Neural progenitor cell (in vitro differentiated cells): ENCODE measurements at regions not wholly inside any gene's neighbourhood (a gene's known extent, or its start where the extent isn't known, plus 50 kb on each side); places are given as distances from the start of the nearest gene placed in this dataset.

Experiments
- DNase-seq: peaks from one replicate; pipeline ENCODE4 v3.0.0-alpha.2; 2016; ENCODE audit warnings: low spot score
- H2AFZ ChIP-seq: fragments of 200-600 bp; sonication (generic); replicated peaks from 2 replicates; pipeline ENCODE4 v1.6.1; 2016; ENCODE audit warnings: antibody characterized with exemption
- H3F3A ChIP-seq: fragments of 200-600 bp; sonication (generic); 2 replicates; pipeline ENCODE4 v1.6.1; 2016; ENCODE audit warnings: antibody characterized with exemption, low read depth
- H3K27ac ChIP-seq: fragments of 200-600 bp; sonication (generic); 2 replicates; pipeline ENCODE4 v1.5.1; 2016; ENCODE audit warnings: mild to moderate bottlenecking
- H3K27me3 ChIP-seq: fragments of 200-600 bp; sonication (generic); 2 replicates; pipeline ENCODE4 v1.6.1; 2016; ENCODE audit warnings: mild to moderate bottlenecking, moderate library complexity
- H3K36me3 ChIP-seq: fragments of 200-600 bp; sonication (generic); 2 replicates; pipeline ENCODE4 v1.5.1; 2016
- H3K4me1 ChIP-seq: fragments of 200-600 bp; sonication (generic); 2 replicates; pipeline ENCODE4 v1.6.1; 2016; ENCODE audit warnings: mixed run types
- H3K4me2 ChIP-seq: fragments of 200-600 bp; sonication (generic); 2 replicates; pipeline ENCODE4 v1.6.1; 2016
- H3K4me3 ChIP-seq: fragments of 200-600 bp; sonication (generic); 2 replicates; pipeline ENCODE4 v1.5.1; 2016
- H3K79me2 ChIP-seq: fragments of 200-600 bp; sonication (generic); 2 replicates; pipeline ENCODE4 v1.6.1; 2016; ENCODE audit warnings: low read depth
- H3K9ac ChIP-seq: fragments of 200-600 bp; sonication (generic); 2 replicates; pipeline ENCODE4 v1.6.1; 2016
- H3K9me3 ChIP-seq: fragments of 200-600 bp; sonication (generic); 2 replicates; pipeline ENCODE4 v1.5.1; 2016; ENCODE audit warnings: low read depth
- H4K20me1 ChIP-seq: fragments of 200-600 bp; sonication (generic); 2 replicates; pipeline ENCODE4 v1.6.1; 2016; ENCODE audit warnings: low read depth
- H3K27ac Mint-ChIP-seq: 3 replicates; pipeline ENCODE4 v1.8.0; 2021; ENCODE audit warnings: mixed read lengths
- H3K27me3 Mint-ChIP-seq: 2 replicates; pipeline ENCODE4 v1.8.0; 2022; ENCODE audit warnings: low read depth, mild to moderate bottlenecking, inconsistent platforms, moderate library complexity, mixed read lengths; ENCODE audit not compliant: insufficient read depth
- H3K36me3 Mint-ChIP-seq: 3 replicates; pipeline ENCODE4 v1.8.0; 2021; ENCODE audit warnings: mixed read lengths
- H3K4me1 Mint-ChIP-seq: 3 replicates; pipeline ENCODE4 v1.8.0; 2021; ENCODE audit warnings: mixed read lengths
- H3K4me3 Mint-ChIP-seq: 3 replicates; pipeline ENCODE4 v1.8.0; 2021; ENCODE audit warnings: mild to moderate bottlenecking, moderate library complexity, mixed read lengths
- H3K9me3 Mint-ChIP-seq: 3 replicates; pipeline ENCODE4 v1.8.0; 2020; ENCODE audit warnings: mixed read lengths
- EZH2 ChIP-seq: fragments of 200-600 bp; sonication (generic); IDR thresholded peaks from 2 replicates; pipeline ENCODE4 v1.6.1; 2017; ENCODE audit warnings: antibody characterized with exemption, mild to moderate bottlenecking, moderate library complexity
- EZH2phosphoT487 ChIP-seq: fragments of 200-600 bp; sonication (generic); IDR thresholded peaks from 2 replicates; pipeline ENCODE4 v1.6.1; 2017; ENCODE audit warnings: antibody characterized with exemption
- TF ChIP-seq, protein P1 (sequence below): fragments of 200-600 bp; sonication (generic); IDR thresholded peaks from 2 replicates; pipeline ENCODE4 v1.5.1; 2017; ENCODE audit warnings: antibody characterized with exemption, mild to moderate bottlenecking

GRCh38 chr13:73973156-73973555 is 161.0 kb downstream of the KLF12 start:
- peaks cover 34% of the 10 kb centered on the region for H3K9me3 Mint-ChIP-seq
- Histone ChIP-seq H3K4me1 (no peaks in the 10 kb centered on the region), H3K9me3 (no peaks in the 10 kb centered on the region), H3K27me3 (no peaks in the 10 kb centered on the region), H3K27ac (no peak overlapping the region), H3K4me2 (no peak overlapping the region), H3K4me3 (no peak overlapping the region), H2AFZ (no peak overlapping the region), H3K9ac (no peak overlapping the region), H4K20me1 (no peaks in the 10 kb centered on the region), H3K36me3 (no peaks in the 10 kb centered on the region), H3K79me2 (peaks cover 20% of the 10 kb centered on the region), H3F3A (no peaks in the 10 kb centered on the region)
- no peaks in the 10 kb centered on the region for H3K4me1 Mint-ChIP-seq
- DNase-seq = no peak
- no peaks in the 10 kb centered on the region for H3K27me3 Mint-ChIP-seq
- TF ChIP-seq EZH2 (no peak), EZH2phosphoT487 (no peak)
- TF ChIP-seq, protein P1, sequence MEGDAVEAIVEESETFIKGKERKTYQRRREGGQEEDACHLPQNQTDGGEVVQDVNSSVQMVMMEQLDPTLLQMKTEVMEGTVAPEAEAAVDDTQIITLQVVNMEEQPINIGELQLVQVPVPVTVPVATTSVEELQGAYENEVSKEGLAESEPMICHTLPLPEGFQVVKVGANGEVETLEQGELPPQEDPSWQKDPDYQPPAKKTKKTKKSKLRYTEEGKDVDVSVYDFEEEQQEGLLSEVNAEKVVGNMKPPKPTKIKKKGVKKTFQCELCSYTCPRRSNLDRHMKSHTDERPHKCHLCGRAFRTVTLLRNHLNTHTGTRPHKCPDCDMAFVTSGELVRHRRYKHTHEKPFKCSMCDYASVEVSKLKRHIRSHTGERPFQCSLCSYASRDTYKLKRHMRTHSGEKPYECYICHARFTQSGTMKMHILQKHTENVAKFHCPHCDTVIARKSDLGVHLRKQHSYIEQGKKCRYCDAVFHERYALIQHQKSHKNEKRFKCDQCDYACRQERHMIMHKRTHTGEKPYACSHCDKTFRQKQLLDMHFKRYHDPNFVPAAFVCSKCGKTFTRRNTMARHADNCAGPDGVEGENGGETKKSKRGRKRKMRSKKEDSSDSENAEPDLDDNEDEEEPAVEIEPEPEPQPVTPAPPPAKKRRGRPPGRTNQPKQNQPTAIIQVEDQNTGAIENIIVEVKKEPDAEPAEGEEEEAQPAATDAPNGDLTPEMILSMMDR = no peak
- H3K4me3 Mint-ChIP-seq = no peak overlapping the region
- no peak overlapping the region for H3K27ac Mint-ChIP-seq
- H3K36me3 Mint-ChIP-seq = peaks cover 26% of the 10 kb centered on the region

DNA sequence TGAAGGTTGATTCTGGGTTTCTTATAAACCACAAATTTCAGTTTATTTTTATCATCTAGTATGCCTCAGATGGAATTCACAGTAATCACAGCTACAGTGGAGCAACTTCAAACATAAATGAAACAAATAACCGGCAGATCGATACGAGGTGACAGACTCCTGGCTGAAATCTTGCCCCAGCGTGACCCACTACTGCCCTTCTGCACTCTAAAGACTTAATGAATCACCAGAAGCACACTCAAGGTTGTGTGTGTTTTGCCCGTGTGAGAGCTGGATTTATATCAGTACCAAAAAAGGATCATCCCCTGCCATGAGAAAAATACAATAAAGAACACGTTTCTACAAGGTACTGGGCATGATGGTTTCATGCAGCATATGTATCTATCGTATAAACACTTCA is 161.7 kb downstream of the KLF12 start:
- no peak overlapping the region for H3K4me3 Mint-ChIP-seq
- no peak overlapping the region for H3K27ac Mint-ChIP-seq

GRCh38 chr13:73971481-73971880 is 162.7 kb downstream of the KLF12 start:
- TF ChIP-seq EZH2phosphoT487 = no peak
- TF ChIP-seq, protein P1 = no peak
- TF ChIP-seq EZH2 = no peak
- H3K4me3 Mint-ChIP-seq = no peak overlapping the region

More for the DNA sequence above, 161.7 kb downstream of the KLF12 start:
- Histone ChIP-seq H3K36me3 (no peaks in the 10 kb centered on the region), H3K4me3 (no peak overlapping the region), H2AFZ (no peak overlapping the region), H3K79me2 (peaks cover 20% of the 10 kb centered on the region), H3K4me1 (no peaks in the 10 kb centered on the region), H3F3A (no peaks in the 10 kb centered on the region), H3K9me3 (no peaks in the 10 kb centered on the region), H3K27ac (no peak overlapping the region), H3K27me3 (no peaks in the 10 kb centered on the region), H3K9ac (no peak overlapping the region), H3K4me2 (no peak overlapping the region), H4K20me1 (no peaks in the 10 kb centered on the region)
- DNase-seq = no peak
- Mint-ChIP-seq H3K27me3 (no peaks in the 10 kb centered on the region), H3K4me1 (peaks cover 4% of the 10 kb centered on the region), H3K9me3 (peaks cover 28% of the 10 kb centered on the region), H3K36me3 (peaks cover 21% of the 10 kb centered on the region)
- TF ChIP-seq EZH2phosphoT487 (no peak), EZH2 (no peak)
- TF ChIP-seq, protein P1 = no peak

More at GRCh38 chr13:73971481-73971880, 162.7 kb downstream of the KLF12 start:
- H3K9me3 Mint-ChIP-seq = peaks cover 24% of the 10 kb centered on the region
- peaks cover 13% of the 10 kb centered on the region for H3K4me1 Mint-ChIP-seq
- no peak overlapping the region for H3K4me3 ChIP-seq
- no peaks in the 10 kb centered on the region for H3K9me3 ChIP-seq
- no peak overlapping the region for H3K27ac Mint-ChIP-seq
- H3K27me3 Mint-ChIP-seq = no peaks in the 10 kb centered on the region
- H3K36me3 Mint-ChIP-seq = peaks cover 17% of the 10 kb centered on the region
- no peaks in the 10 kb centered on the region for H3F3A ChIP-seq
- H2AFZ ChIP-seq = no peak overlapping the region
- no peaks in the 10 kb centered on the region for H3K27me3 ChIP-seq
- DNase-seq = no peak
- no peak overlapping the region for H3K4me2 ChIP-seq
- H3K4me1 ChIP-seq = peaks cover 3% of the 10 kb centered on the region
- no peaks in the 10 kb centered on the region for H3K36me3 ChIP-seq
- H3K9ac ChIP-seq = no peak overlapping the region
- H3K79me2 ChIP-seq = peaks cover 20% of the 10 kb centered on the region
- no peak overlapping the region for H3K27ac ChIP-seq
- H4K20me1 ChIP-seq = no peaks in the 10 kb centered on the region
